Astrocyte (in vitro differentiated cells and primary cell): ENCODE measurements at regions not wholly inside any gene's neighbourhood (a gene's known extent, or its start where the extent isn't known, plus 50 kb on each side); places are given as distances from the start of the nearest gene placed in this dataset.

Experiments used
- CTCF ChIP-seq: IDR thresholded peaks from 2 replicates; pipeline ENCODE4 v1.5.1; 2011; ENCODE audit warnings: low read depth, mild to moderate bottlenecking, inconsistent platforms, low read length, moderate library complexity; ENCODE audit not compliant: insufficient read depth
- EZH2 ChIP-seq: IDR thresholded peaks from 2 replicates; pipeline ENCODE4 v1.6.1; 2012; ENCODE audit warnings: mild to moderate bottlenecking, low read length, inconsistent platforms; ENCODE audit not compliant: insufficient read depth

GRCh38 chr1:170326186-170326585, 180.4 kb downstream of the NTMT2 start:
- TF ChIP-seq CTCF = no peak
- no peak for TF ChIP-seq EZH2
